ENCODE measurements at regions not wholly inside any gene's neighbourhood (a gene's known extent, or its start where the extent isn't known, plus 50 kb on each side); places are given as distances from the start of the nearest gene placed in this dataset.

DNA sequence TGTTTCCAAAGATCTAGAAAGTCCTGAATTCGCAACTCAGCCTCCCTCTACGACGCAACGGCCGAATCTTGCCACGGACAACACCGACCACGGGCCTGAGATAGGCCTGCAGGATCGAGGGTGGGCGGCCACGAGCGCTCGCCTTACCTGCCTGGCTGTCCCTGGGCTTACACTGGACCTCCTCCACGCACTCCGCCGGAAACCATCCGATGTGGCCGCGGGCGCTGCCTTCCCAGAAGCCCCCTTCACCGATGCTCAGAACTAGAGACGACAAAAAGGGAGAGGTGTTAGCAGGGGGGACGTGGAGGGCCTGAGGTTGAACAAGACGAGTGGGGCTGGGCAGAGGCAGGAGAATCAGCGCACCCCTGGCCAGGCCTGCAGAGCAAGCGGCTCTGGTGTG is 400.0 kb downstream of the CTTN start:
- H3K4me1 ChIP-seq, result no peaks in the 10 kb centered on the region
- H3K27ac ChIP-seq, result no peak overlapping the region
- intact Hi-C loops (cut with DNase I; ENCODE audit: low total_unique reads), result no loop called here
- peaks cover 0 to 6% of the 10 kb centered on the region in 2 donors for H3K27me3 ChIP-seq
- no peak overlapping the region for H3K4me3 ChIP-seq
- peaks cover 6 to 19% (median 8%) of the 10 kb centered on the region in 3 donors for H3K9me3 ChIP-seq
- DNase-seq, result no peak
- no peaks in the 10 kb centered on the region for H3K36me3 ChIP-seq
- TF ChIP-seq, protein P1, sequence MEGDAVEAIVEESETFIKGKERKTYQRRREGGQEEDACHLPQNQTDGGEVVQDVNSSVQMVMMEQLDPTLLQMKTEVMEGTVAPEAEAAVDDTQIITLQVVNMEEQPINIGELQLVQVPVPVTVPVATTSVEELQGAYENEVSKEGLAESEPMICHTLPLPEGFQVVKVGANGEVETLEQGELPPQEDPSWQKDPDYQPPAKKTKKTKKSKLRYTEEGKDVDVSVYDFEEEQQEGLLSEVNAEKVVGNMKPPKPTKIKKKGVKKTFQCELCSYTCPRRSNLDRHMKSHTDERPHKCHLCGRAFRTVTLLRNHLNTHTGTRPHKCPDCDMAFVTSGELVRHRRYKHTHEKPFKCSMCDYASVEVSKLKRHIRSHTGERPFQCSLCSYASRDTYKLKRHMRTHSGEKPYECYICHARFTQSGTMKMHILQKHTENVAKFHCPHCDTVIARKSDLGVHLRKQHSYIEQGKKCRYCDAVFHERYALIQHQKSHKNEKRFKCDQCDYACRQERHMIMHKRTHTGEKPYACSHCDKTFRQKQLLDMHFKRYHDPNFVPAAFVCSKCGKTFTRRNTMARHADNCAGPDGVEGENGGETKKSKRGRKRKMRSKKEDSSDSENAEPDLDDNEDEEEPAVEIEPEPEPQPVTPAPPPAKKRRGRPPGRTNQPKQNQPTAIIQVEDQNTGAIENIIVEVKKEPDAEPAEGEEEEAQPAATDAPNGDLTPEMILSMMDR (IDR thresholded peaks at IDR 0.05), result no peak

DNA sequence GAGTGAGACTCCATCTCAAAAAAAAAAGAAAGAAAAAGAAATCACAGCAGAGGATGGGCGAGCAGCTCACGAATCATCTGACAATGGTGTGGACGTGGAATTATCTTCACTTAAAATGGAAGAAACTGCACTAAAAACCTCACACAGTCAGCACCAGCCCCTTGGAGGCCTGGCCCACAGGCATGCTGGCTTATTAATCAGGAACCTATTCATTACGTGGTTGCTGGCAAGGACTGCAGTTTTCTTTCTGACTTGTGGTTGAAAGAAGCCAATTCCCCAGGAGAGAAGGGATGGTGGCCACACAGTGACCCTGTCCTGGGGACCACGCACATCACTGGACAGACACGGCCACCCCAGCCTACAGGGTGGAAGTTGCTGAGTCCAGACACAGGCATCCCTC is 401.1 kb downstream of the CTTN start:
- H3K27ac ChIP-seq, result no peak overlapping the region
- DNase-seq, result no peak
- H3K36me3 ChIP-seq, result no peaks in the 10 kb centered on the region
- intact Hi-C loops (cut with DNase I; ENCODE audit: low total_unique reads), result no loop called here
- TF ChIP-seq, protein P1 (IDR thresholded peaks at IDR 0.05), result no peak
- H3K4me3 ChIP-seq, result no peak overlapping the region
- peaks cover 0 to 6% of the 10 kb centered on the region in 2 donors for H3K27me3 ChIP-seq
- H3K4me1 ChIP-seq, result no peaks in the 10 kb centered on the region
- H3K9me3 ChIP-seq, result peaks cover 0 to 11% (median 0%) of the 10 kb centered on the region in 3 donors

DNA sequence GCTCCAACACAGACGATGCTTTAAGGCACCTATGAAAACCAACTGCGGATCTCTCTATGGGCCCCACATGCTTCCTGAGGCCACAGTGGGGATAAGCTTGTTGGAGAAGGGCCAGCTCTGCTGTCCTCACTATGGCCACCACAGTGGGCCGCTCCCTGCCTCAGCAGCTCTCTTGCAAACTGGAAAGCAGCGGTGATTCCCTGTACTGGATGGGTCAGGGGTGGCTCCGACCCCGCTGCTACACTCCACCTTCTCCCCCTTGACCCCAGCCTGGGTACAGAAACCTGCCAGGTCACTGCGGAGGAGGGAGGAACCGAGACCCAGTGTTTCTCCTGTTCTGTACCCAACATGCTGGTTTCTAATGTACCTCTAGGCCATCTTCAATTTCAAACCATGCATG is 403.9 kb downstream of the CTTN start:
- H3K27ac ChIP-seq, result no peak overlapping the region
- intact Hi-C loops (cut with DNase I; ENCODE audit: low total_unique reads), result no loop called here
- TF ChIP-seq, protein P1 (IDR thresholded peaks at IDR 0.05), result no peak
- H3K4me3 ChIP-seq, result no peak overlapping the region
- H3K27me3 ChIP-seq, result peaks cover 0 to 12% of the 10 kb centered on the region in 2 donors
- H3K9me3 ChIP-seq, result no peaks in the 10 kb centered on the region
- DNase-seq, result no peak
- no peaks in the 10 kb centered on the region for H3K36me3 ChIP-seq
- H3K4me1 ChIP-seq, result no peaks in the 10 kb centered on the region

DNA sequence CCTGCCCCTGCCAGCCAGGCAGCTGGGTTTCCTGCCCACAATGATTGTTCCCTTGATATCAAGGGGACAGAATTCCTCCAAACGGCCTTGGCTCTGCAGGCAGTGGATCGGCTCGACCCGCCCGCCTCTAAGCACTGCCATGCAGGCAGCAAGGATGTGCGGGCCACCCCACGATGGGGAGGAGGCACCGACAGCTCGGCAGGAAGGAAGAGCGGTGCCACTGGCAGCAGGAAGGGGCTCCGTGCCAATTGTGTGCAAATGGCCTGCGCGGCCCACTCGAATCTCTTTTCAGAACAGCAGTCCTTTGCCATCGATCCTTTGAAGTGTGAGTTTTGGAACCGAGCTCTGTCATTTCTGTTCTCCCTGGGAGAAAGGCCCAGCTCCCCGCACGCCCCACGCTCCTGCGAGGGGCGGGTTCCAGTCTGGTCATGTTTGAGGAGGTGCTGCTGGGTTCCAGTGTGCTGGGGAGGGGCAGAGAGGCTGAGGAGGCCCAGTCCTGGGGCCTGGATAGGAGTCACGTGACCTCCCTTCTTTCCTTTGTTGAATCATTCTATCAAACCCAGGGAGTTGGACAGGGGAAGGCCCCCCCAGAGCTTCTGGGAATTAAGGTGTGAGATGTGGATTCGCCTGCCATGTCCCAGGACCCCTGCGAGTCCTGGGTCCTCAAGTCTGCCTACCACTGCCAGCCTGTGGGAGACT is 406.0 kb downstream of the CTTN start:
- intact Hi-C loops (cut with DNase I; ENCODE audit: low total_unique reads), result no loop called here
- no peak overlapping the region for H3K27ac ChIP-seq
- no peaks in the 10 kb centered on the region for H3K36me3 ChIP-seq
- H3K4me3 ChIP-seq, result no peak overlapping the region
- no peak for DNase-seq
- no peaks in the 10 kb centered on the region for H3K9me3 ChIP-seq
- H3K27me3 ChIP-seq, result peaks cover 0 to 12% of the 10 kb centered on the region in 2 donors
- no peaks in the 10 kb centered on the region for H3K4me1 ChIP-seq
- TF ChIP-seq, protein P1 (IDR thresholded peaks at IDR 0.05), result no peak

DNA sequence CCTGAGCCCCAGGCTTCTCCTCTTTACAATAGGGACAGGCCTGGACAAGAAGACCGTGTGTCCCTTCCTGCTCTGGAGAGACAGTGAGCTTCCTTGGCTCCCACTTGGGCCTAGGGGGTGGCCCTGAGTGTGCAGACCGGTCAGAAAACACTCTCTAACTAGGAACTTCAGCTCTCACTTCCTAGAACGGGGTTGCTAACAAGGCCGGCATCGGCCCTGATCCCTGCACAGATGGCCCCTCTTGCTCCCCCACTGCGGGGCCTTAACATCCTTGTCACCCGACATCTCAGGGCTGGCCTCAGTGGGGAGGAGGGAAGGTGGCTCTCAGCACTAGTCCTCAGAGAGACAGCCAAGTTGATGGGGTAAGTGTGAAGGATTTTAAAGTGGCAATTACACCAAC is 406.9 kb downstream of the CTTN start:
- intact Hi-C loops (cut with DNase I; ENCODE audit: low total_unique reads), result no loop called here
- Histone ChIP-seq H3K4me3 (no peak overlapping the region), H3K27me3 (peaks cover 0 to 12% of the 10 kb centered on the region in 2 donors), H3K4me1 (no peaks in the 10 kb centered on the region), H3K36me3 (no peaks in the 10 kb centered on the region), H3K9me3 (no peaks in the 10 kb centered on the region), H3K27ac (no peak overlapping the region)
- TF ChIP-seq, protein P1 (IDR thresholded peaks at IDR 0.05), result no peak
- DNase-seq, result no peak
